ENCODE measurements at regions not wholly inside any gene's neighbourhood (a gene's known extent, or its start where the extent isn't known, plus 50 kb on each side); places are given as distances from the start of the nearest gene placed in this dataset.
"Not testable (repeated sequence)": the region's sequence is repeated elsewhere in the genome, so short reads cannot be mapped to it uniquely, and the experiment has no call there.

DNA sequence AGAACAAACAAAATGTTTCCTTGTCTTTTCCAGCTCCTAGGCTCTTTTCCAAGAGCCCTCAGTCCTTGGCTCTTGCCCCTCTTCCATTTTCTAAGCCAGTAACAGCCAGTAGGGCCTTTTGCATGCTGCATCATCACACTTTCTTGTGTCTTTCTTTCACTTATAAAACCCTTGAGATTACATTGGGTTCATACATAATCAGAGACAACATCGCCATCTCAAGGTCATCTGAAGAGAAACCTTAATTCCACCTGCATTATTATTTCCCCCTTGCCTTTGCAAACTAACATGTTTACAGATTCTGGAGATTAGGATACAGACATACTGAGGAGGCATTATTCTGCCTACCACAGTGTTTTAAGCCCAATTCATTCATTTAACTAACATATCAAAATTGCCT lies 697.3 kb downstream of the TRIB2 start:
- Histone ChIP-seq H3K4me3 (ENCODE audit: low read depth in 1 of 5, low read length in 5 of 5) (no peak overlapping the region), H3K9me3 (ENCODE audit: control insufficient read depth in 5 of 5, low read length in 5 of 5) (peaks cover 0 to 2% (median 0%) of the 10 kb centered on the region in 5 donors), H3K27ac (ENCODE audit: low read depth, low read length) (no peak overlapping the region), H3K36me3 (ENCODE audit: control insufficient read depth in 5 of 5, insufficient read depth in 5 of 5, low read length in 5 of 5) (no peaks in the 10 kb centered on the region), H3K9ac (ENCODE audit: low read length in 5 of 5) (no peak overlapping the region), H3K27me3 (ENCODE audit: control insufficient read depth in 5 of 5, insufficient read depth in 4 of 5, low read length in 5 of 5) (no peaks in the 10 kb centered on the region), H3K4me1 (ENCODE audit: control insufficient read depth in 5 of 5, insufficient read depth in 5 of 5, low read length in 5 of 5) (no peaks in the 10 kb centered on the region)

DNA sequence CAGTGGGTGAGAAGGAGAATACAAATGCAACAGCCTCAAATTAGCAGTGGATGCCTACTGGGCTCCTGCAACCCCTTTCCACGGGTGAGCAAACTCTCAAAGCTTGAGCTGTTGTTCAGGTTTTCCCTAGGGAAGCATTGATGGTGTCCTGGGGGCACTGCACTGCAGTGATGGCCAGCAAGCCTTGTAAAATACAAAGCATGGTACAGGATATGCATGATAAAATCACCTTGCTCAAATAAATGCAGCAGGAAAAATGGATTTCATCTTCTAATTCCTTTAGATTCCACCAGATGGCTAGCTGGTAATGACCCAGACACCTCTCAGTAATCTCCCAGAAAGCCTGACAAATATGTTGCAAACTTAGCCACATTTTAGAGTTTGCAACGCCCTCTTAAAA lies 698.2 kb downstream of the TRIB2 start:
- H3K4me1 ChIP-seq (ENCODE audit: control insufficient read depth in 5 of 5, insufficient read depth in 5 of 5, low read length in 5 of 5), result no peaks in the 10 kb centered on the region
- H3K27ac ChIP-seq (ENCODE audit: low read depth, low read length), result no peak overlapping the region
- peaks cover 0 to 2% (median 0%) of the 10 kb centered on the region in 5 donors for H3K9me3 ChIP-seq (ENCODE audit: control insufficient read depth in 5 of 5, low read length in 5 of 5)
- H3K27me3 ChIP-seq (ENCODE audit: control insufficient read depth in 5 of 5, insufficient read depth in 4 of 5, low read length in 5 of 5), result no peaks in the 10 kb centered on the region
- H3K36me3 ChIP-seq (ENCODE audit: control insufficient read depth in 5 of 5, insufficient read depth in 5 of 5, low read length in 5 of 5), result no peaks in the 10 kb centered on the region
- no peak overlapping the region for H3K9ac ChIP-seq (ENCODE audit: low read length in 5 of 5)
- H3K4me3 ChIP-seq (ENCODE audit: low read depth in 1 of 5, low read length in 5 of 5), result no peak overlapping the region

DNA sequence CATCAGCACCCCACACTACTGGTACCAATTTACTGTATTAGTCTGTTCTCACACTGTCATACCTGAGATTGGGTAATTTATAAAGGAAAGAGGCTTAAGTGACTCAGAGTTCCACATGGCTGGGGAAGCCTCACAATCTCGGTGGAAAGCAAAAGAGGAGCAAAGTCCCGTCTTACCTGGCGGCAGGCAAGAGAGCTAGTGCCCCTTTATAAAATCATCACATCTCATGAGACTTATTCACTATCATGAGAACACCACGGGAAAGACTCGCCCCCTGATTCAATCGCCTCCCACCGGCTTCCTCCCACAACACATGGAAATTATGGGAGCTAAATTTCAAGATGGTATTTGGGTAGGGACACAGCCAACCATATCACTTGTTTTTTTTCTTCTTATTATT lies 717.2 kb downstream of the TRIB2 start:
- H3K4me3 ChIP-seq (ENCODE audit: low read depth in 1 of 5, low read length in 5 of 5), result no peak overlapping the region
- H3K36me3 ChIP-seq (ENCODE audit: control insufficient read depth in 5 of 5, insufficient read depth in 5 of 5, low read length in 5 of 5), result no peaks in the 10 kb centered on the region
- no peaks in the 10 kb centered on the region for H3K9me3 ChIP-seq (ENCODE audit: control insufficient read depth in 5 of 5, low read length in 5 of 5)
- no peaks in the 10 kb centered on the region for H3K27me3 ChIP-seq (ENCODE audit: control insufficient read depth in 5 of 5, insufficient read depth in 4 of 5, low read length in 5 of 5)
- H3K27ac ChIP-seq (ENCODE audit: low read depth, low read length), result no peak overlapping the region
- H3K4me1 ChIP-seq (ENCODE audit: control insufficient read depth in 5 of 5, insufficient read depth in 5 of 5, low read length in 5 of 5), result no peaks in the 10 kb centered on the region
- H3K9ac ChIP-seq (ENCODE audit: low read length in 5 of 5), result no peak overlapping the region

DNA sequence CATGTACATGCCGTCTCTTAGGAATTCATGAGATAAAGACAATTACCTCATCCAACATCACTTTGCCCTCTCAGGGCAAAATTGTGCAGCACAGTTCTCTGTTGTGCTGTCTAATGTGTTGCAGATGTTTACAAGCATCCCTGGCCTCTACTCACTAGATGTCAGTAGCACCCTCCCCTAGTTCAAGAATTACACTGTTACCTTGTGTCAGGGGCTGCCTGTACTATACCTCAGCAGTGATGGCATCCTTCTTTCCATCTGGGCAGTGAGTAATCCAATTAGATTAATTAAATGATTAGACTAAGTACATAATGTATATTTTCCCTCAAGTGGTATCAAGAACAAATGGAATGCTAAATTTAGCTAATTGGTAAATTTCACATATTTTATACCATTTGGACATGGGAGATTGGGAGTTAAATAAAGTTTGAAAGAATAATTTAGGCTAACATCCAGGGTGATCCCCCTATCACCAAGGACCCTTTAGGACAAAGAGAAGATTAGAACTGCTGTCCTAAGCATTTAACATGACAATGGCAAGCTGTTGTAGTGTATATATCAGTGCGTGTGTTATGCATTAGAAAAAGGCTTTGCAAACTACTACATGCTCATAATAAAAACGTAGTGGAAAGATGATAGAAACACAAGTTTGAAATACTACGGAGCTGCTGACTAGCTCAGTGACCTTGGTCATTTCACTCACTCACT lies 727.0 kb downstream of the TRIB2 start:
- H3K4me1 ChIP-seq (ENCODE audit: control insufficient read depth in 5 of 5, insufficient read depth in 5 of 5, low read length in 5 of 5); H3K9ac ChIP-seq (ENCODE audit: low read length in 5 of 5); H3K36me3 ChIP-seq (ENCODE audit: control insufficient read depth in 5 of 5, insufficient read depth in 5 of 5, low read length in 5 of 5); H3K4me3 ChIP-seq (ENCODE audit: low read depth in 1 of 5, low read length in 5 of 5); H3K27me3 ChIP-seq (ENCODE audit: control insufficient read depth in 5 of 5, insufficient read depth in 4 of 5, low read length in 5 of 5); H3K9me3 ChIP-seq (ENCODE audit: control insufficient read depth in 5 of 5, low read length in 5 of 5); H3K27ac ChIP-seq (ENCODE audit: low read depth, low read length): not testable (repeated sequence)

DNA sequence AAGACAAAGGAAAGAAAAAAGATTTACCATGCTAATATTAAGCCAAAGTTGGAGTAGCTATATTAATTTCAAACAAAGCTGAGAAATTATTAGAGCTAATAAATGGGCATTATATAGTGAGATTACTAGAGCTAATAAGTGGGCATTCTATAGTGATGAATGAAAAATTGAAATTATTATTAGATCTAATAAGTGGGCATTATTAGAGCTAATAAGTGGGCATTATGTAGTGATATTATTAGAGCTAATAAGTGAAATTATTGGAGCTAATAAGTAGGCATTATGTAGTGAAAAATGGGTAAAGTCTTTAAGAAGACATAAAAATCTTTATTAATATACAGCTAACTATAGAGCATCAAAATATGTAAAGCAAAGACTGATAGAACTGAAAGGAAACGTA lies 745.7 kb downstream of the TRIB2 start:
- no peaks in the 10 kb centered on the region for H3K36me3 ChIP-seq (ENCODE audit: control insufficient read depth in 5 of 5, insufficient read depth in 5 of 5, low read length in 5 of 5)
- H3K9ac ChIP-seq (ENCODE audit: low read length in 5 of 5), result no peak overlapping the region
- no peak overlapping the region for H3K27ac ChIP-seq (ENCODE audit: low read depth, low read length)
- H3K4me1 ChIP-seq (ENCODE audit: control insufficient read depth in 5 of 5, insufficient read depth in 5 of 5, low read length in 5 of 5), result no peaks in the 10 kb centered on the region
- H3K4me3 ChIP-seq (ENCODE audit: low read depth in 1 of 5, low read length in 5 of 5), result no peak overlapping the region
- no peaks in the 10 kb centered on the region for H3K27me3 ChIP-seq (ENCODE audit: control insufficient read depth in 5 of 5, insufficient read depth in 4 of 5, low read length in 5 of 5)
- H3K9me3 ChIP-seq (ENCODE audit: control insufficient read depth in 5 of 5, low read length in 5 of 5), result no peaks in the 10 kb centered on the region

DNA sequence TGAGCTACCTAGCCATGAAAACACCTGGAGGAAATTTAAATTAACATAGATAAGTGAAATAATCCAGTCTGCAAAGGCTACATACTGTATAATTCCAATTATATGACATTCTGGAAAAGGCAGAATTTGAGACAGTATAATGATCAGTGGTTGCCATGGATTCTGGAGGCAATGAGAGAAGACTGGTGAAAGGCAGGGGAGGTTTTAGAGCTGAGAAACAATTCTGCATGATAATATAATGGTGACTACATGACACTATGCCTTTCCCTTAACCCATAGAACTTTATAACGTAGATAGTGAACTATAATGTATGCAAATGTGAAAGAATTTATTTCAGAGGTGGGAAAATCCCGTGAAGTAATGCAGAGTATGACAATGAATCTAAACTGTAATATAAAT lies 749.3 kb downstream of the TRIB2 start:
- no peak overlapping the region for H3K4me3 ChIP-seq (ENCODE audit: low read depth in 1 of 5, low read length in 5 of 5)
- H3K27me3 ChIP-seq (ENCODE audit: control insufficient read depth in 5 of 5, insufficient read depth in 4 of 5, low read length in 5 of 5), result no peaks in the 10 kb centered on the region
- H3K4me1 ChIP-seq (ENCODE audit: control insufficient read depth in 5 of 5, insufficient read depth in 5 of 5, low read length in 5 of 5), result no peaks in the 10 kb centered on the region
- H3K27ac ChIP-seq (ENCODE audit: low read depth, low read length), result no peak overlapping the region
- no peaks in the 10 kb centered on the region for H3K9me3 ChIP-seq (ENCODE audit: control insufficient read depth in 5 of 5, low read length in 5 of 5)
- no peak overlapping the region for H3K9ac ChIP-seq (ENCODE audit: low read length in 5 of 5)
- H3K36me3 ChIP-seq (ENCODE audit: control insufficient read depth in 5 of 5, insufficient read depth in 5 of 5, low read length in 5 of 5), result no peaks in the 10 kb centered on the region

- Histone ChIP-seq H3K27ac (ENCODE audit: low read depth, low read length) (no peak overlapping the region), H3K9ac (ENCODE audit: low read length in 5 of 5) (no peak overlapping the region), H3K4me3 (ENCODE audit: low read depth in 1 of 5, low read length in 5 of 5) (no peak overlapping the region), H3K4me1 (ENCODE audit: control insufficient read depth in 5 of 5, insufficient read depth in 5 of 5, low read length in 5 of 5) (no peaks in the 10 kb centered on the region), H3K27me3 (ENCODE audit: control insufficient read depth in 5 of 5, insufficient read depth in 4 of 5, low read length in 5 of 5) (no peaks in the 10 kb centered on the region), H3K36me3 (ENCODE audit: control insufficient read depth in 5 of 5, insufficient read depth in 5 of 5, low read length in 5 of 5) (no peaks in the 10 kb centered on the region), H3K9me3 (ENCODE audit: control insufficient read depth in 5 of 5, low read length in 5 of 5) (peaks cover 0 to 4% (median 0%) of the 10 kb centered on the region in 5 donors)
Measured at GRCh38 chr2:13474538-13474937, 757.8 kb downstream of the TRIB2 start.

DNA sequence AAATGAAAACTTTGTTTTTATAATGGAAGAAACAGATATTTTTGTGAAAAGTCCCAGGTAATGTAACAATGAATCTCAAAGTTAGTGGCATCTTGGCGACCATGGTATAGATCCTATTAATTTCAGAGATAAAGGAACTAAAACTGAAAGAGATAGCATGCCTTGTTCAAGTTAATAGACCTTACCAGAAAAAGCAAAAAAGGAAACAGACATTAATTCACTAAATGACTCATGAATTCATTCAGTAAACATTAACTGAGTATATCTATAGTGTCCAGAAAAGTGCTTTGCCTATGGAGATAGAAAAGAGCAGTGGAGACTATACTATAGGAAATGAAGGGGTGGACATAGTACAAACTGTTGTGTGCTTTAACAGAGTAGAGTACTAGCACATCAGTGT lies 763.3 kb downstream of the TRIB2 start:
- no peak overlapping the region for H3K4me3 ChIP-seq (ENCODE audit: low read depth in 1 of 5, low read length in 5 of 5)
- no peaks in the 10 kb centered on the region for H3K27me3 ChIP-seq (ENCODE audit: control insufficient read depth in 5 of 5, insufficient read depth in 4 of 5, low read length in 5 of 5)
- H3K9me3 ChIP-seq (ENCODE audit: control insufficient read depth in 5 of 5, low read length in 5 of 5), result peaks cover 0 to 7% (median 0%) of the 10 kb centered on the region in 5 donors
- no peaks in the 10 kb centered on the region for H3K36me3 ChIP-seq (ENCODE audit: control insufficient read depth in 5 of 5, insufficient read depth in 5 of 5, low read length in 5 of 5)
- H3K4me1 ChIP-seq (ENCODE audit: control insufficient read depth in 5 of 5, insufficient read depth in 5 of 5, low read length in 5 of 5), result no peaks in the 10 kb centered on the region
- no peak overlapping the region for H3K9ac ChIP-seq (ENCODE audit: low read length in 5 of 5)
- H3K27ac ChIP-seq (ENCODE audit: low read depth, low read length), result no peak overlapping the region

- H3K27me3 ChIP-seq (ENCODE audit: control insufficient read depth in 5 of 5, insufficient read depth in 4 of 5, low read length in 5 of 5), result no peaks in the 10 kb centered on the region
- peaks cover 0 to 2% (median 0%) of the 10 kb centered on the region in 5 donors for H3K9me3 ChIP-seq (ENCODE audit: control insufficient read depth in 5 of 5, low read length in 5 of 5)
- H3K4me3 ChIP-seq (ENCODE audit: low read depth in 1 of 5, low read length in 5 of 5), result no peak overlapping the region
- H3K4me1 ChIP-seq (ENCODE audit: control insufficient read depth in 5 of 5, insufficient read depth in 5 of 5, low read length in 5 of 5), result no peaks in the 10 kb centered on the region
- no peak overlapping the region for H3K9ac ChIP-seq (ENCODE audit: low read length in 5 of 5)
- H3K27ac ChIP-seq (ENCODE audit: low read depth, low read length), result no peak overlapping the region
- no peaks in the 10 kb centered on the region for H3K36me3 ChIP-seq (ENCODE audit: control insufficient read depth in 5 of 5, insufficient read depth in 5 of 5, low read length in 5 of 5)
Measured at GRCh38 chr2:13481201-13481600, 764.5 kb downstream of the TRIB2 start.

DNA sequence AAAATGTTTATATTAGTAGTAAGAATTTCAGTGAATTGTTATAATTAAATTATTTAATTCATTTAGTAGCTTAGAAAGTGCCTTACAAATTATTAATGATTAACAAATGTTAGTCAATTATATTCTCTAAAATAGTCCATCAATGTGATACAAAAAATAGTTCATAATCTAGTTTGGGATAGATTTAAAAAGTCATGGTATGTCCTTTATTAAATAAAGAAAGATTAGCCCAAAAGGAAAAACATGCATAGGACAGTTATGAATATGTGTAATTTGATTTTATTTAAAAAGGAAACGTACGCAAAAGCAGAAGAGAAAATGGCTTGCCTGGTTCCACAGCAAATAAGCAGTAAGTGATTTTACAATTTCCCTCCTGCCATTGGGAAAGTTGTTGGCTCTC lies 768.5 kb downstream of the TRIB2 start:
- no peak overlapping the region for H3K4me3 ChIP-seq (ENCODE audit: low read depth in 1 of 5, low read length in 5 of 5)
- no peak overlapping the region for H3K9ac ChIP-seq (ENCODE audit: low read length in 5 of 5)
- no peaks in the 10 kb centered on the region for H3K36me3 ChIP-seq (ENCODE audit: control insufficient read depth in 5 of 5, insufficient read depth in 5 of 5, low read length in 5 of 5)
- no peaks in the 10 kb centered on the region for H3K27me3 ChIP-seq (ENCODE audit: control insufficient read depth in 5 of 5, insufficient read depth in 4 of 5, low read length in 5 of 5)
- H3K4me1 ChIP-seq (ENCODE audit: control insufficient read depth in 5 of 5, insufficient read depth in 5 of 5, low read length in 5 of 5), result no peaks in the 10 kb centered on the region
- H3K9me3 ChIP-seq (ENCODE audit: control insufficient read depth in 5 of 5, low read length in 5 of 5), result peaks cover 0 to 2% (median 0%) of the 10 kb centered on the region in 5 donors
- no peak overlapping the region for H3K27ac ChIP-seq (ENCODE audit: low read depth, low read length)
